Stimulated activated CD4-positive, alpha-beta T cell treated with anti-CD3 and anti-CD28 coated beads, Interleukin-4, amount 100 ng/mL, for 24 hours (primary cell): ENCODE measurements at regions not wholly inside any gene's neighbourhood (a gene's known extent, or its start where the extent isn't known, plus 50 kb on each side); places are given as distances from the start of the nearest gene placed in this dataset.
"Not testable (repeated sequence)": the region's sequence is repeated elsewhere in the genome, so short reads cannot be mapped to it uniquely, and the experiment has no call there.

Experiments used
- DNase-seq: peaks from one replicate; pipeline ENCODE4 v3.0.0-alpha.2; 2020

DNA sequence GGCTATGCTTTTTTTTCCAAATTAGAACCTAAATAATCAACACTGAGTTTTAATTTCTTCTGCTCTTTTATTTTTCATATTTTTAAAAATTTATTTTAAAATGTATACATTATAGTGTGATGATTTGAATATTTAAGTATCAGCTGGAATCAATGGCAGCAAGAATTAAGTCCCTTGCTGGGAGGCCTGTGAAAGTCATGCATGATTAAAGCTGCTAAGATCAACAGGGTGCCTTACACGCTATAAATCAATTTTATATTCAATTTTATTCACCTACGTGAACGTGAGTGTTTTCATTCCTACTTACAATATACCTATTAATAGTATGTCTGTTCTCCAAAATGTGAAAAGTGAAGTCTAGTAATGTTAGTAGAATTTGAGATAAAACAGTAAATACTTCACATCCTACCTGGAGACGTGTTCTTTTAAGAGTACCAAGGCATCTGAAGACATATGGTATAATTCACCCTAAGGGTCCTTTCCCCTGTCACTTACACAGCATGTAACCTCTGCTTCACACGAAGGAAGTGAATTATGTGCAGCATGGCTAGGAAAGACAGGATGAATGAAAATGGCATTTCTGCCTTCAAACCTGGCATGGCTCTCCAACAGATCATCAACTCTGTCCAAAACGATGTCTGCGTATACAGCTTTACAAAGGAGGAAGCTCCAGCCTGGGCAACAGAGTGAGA, 640.4 kb upstream of the ROBO1 start:
- no peak for DNase-seq

DNA sequence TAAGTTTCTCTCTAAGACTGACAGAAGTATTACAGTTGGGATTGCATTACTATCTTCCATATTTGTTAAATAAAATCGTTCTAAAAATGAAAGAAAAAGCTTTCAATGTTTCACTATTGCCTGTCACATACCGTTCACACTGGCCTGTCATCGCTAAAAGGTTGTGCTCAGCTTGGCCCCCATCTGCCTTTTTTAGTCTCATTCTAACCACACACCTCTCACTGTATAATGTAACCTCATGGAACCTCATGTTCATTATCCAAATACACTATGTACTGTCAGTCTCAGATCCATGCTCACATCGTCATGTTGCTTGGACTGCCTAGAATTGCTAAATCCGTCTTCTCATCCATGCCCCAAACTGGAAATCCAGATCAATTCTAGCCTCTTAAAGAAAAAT, 637.8 kb upstream of the ROBO1 start:
- no peak for DNase-seq

DNA sequence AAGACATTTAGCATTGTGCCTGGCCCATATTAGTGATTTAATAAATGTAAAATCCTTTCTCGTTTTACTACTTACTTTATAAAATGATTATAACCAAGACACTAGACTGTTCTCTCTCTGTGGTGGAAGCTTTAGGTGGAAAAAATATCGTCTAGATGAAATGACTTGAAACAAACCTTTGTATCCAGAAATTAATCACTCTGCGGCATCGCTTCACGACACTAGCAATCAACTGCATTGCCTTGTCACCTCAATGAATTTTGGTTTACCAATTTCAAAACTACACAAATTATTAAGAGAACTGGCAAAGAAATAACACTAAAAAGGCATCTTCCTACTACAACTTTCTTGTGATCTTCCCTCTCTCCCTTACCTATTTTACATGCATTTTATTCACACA, 627.2 kb upstream of the ROBO1 start:
- DNase-seq, result no peak

DNA sequence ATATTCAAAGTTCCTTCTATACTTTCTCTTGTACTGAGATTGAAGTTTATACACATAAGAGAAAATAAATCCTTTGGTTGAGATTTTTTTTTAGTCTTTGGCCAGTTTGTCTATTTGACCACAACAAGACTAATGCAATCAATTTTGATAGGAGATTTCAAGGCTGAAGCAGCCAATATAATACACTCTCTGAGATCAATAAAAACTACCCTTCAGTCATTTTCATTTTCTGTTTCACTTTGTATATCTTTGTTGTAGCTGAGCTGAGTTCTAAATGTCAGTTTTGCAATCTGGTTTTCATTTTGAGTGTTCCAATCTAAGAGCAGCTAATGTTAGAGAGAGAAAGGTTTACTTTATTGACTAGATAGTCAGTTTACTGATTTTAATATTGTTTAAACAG, 623.8 kb upstream of the ROBO1 start:
- no peak for DNase-seq

DNA sequence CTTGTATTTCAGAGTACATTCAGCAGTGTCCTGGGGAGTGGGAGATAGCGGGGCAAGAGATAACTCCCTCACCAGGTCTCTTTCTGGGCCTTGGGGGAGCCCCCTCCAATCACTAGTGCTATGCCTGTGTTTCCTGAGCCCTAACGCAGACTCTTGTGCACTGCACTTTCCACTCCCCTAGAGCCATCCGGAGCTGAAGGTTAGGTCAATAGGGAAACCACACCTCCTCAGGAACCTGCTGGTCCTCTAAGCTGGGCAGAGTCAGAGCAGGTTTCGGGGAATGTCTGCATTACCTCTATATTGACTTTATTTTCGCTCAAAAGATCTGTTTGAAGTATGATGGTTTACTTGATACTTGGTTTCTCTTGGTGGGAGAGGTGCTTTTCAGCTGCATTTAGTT, 617.0 kb upstream of the ROBO1 start:
- no peak for DNase-seq

DNA sequence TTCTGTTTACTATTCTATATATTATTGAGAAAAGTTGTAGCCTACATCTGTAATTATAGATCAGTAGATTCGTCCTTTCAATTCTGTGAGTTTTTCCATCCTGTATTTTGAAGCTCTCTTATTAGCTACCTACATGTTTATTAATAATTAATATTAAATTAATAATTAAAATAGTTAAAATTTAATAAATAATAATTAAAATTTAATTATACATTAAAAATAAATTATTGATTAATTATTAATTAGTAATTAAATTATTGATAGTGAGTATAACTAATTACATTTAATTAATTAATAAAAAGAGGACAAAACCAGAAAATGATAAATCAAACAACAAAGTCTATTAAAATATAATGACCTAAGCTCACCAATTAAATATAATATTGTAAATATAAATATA, 606.6 kb upstream of the ROBO1 start:
- no peak for DNase-seq

DNA sequence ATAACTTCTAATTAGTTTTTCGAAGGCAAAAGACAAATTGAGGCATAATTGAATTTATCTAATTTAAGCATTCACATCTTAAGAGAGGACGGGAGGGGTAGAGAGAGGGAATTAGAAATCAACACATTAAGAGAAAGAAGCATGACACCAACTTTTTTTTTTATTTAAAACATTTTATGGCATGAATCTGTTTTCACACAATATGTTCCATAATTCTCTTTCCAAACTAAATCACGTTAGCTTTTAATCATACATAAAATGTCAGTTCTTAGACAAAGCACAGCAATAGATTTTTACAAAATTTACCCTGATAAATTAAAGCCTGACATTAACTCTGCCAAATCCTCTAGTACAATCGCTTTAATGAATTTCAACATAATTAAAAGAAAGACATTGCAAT, 600.8 kb upstream of the ROBO1 start:
- no peak for DNase-seq

DNA sequence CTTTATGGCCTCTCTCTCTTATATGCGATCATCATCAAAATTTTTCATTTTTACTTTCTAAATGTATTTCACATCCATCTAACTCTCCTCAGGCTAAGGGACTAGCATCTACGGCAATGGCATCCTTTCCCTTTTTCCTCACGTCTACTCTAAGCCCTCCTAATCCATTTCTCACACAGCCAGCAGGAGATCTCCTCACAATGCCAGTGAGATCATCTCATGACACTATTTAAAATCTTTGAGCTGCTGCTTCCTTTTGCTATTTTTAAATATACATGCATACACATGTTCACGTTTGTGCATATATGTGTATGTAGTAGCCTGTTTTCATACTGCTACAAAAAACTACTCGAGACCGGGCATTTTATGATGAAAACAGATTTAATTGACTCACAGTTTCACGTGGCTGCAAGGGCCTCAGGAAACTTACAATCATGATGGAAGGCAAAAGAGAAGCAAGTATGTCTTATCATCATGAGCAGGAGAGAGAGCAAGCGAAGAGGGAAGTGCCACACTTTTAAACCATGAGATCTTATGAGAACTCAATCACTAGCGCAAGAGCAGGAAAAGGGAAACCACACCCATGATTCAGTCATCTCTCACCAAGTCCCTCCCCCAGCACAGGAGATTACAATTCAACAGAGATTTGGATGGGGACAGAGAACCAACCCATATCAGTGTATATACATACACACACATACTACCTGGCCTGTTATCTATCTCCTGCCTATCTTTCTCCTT, 599.2 kb upstream of the ROBO1 start:
- DNase-seq, result no peak

DNA sequence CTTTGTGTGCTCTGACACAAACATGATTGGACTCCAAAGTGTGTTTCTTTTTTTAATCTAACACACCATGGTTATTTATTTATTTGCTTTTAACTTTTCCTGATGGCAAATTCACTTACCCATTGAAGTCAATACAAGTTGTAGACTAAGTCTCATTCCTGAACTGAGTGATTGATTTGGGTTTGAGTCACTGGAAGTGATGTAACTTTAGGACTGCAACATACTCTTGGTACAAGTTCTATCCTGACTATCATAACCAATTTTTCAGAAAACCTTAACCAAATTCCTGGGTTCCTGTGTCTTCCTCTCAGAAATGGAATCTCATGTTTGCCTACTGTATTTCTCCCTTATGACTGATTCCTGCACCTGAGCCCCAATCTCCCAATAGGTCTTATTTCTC, 590.0 kb upstream of the ROBO1 start:
- DNase-seq, result no peak

DNA sequence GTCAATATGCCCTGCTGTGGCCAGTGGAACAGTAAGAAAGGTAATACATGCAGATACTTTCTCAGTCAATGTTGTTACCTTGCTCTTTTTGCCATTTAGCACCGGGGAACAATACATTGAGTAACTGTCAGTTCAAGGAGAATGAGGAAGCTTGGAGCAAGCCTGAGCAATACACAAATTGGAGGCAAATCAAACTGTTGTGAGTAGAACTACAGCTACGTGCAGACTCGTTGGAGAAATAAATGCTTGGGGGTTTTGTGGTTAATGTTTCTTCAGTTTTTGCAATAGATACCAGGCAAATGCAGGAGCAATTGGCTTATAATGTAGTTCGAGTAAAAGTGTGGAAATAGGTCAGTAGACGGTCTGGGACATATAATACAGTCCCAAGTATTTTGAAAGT, 587.3 kb upstream of the ROBO1 start:
- DNase-seq, result no peak

DNA sequence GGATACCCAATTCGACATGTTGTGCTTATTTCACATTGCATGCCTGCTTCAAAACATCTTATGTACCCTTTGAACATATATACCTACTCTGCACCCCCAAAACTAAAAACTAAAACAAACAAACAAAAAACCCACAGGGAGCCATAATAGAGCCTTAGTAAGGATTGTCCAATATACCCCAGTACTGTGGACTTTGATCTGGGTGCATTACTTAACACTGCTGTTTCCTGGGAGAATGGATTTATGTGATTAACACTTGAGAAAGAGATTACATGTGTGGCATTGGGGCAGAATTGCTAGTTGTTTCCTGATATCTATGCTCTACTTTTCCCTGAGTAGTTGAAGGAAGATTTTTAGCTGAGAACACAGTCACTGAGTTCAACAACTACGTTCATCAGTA, 583.4 kb upstream of the ROBO1 start:
- DNase-seq, result no peak

DNA sequence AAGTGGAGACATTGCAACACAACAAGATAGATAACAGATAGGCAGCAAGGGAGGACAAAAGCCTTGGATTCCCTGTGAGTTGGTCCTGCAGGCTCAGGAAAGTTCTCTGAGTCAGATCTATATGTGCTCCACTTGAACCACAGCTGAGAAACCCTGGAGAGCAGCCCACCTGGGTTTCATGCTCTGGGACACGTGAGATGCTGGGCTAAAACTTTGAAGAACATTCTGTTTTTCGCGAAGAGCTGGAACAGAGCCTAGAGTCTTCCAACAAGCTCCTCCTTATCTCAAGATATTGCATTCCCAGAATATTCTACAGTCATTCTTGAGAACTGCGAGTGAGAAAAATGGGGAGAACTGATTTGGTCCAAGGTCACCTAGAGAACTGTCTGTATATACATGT, 583.0 kb upstream of the ROBO1 start:
- DNase-seq, result no peak

DNA sequence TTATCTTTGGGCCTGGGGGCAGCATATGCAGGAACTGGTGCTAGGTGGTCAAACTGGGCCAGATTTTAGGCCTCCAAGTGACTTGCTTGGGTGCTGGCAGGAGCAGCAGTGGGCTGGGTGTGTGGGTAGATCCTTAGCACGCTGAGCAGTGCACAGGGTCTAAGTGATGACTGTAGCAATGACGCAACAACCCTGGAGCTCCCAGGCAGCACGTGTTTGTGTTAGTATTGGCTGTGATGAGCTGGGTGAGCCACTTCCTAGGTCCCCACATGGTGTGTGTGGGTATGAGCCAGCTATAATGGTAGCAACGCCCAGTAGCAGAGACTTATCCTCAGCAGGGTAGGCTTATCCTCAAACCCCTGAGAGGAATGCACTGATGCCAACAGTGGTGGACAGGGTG, 570.6 kb upstream of the ROBO1 start:
- DNase-seq, result no peak

DNA sequence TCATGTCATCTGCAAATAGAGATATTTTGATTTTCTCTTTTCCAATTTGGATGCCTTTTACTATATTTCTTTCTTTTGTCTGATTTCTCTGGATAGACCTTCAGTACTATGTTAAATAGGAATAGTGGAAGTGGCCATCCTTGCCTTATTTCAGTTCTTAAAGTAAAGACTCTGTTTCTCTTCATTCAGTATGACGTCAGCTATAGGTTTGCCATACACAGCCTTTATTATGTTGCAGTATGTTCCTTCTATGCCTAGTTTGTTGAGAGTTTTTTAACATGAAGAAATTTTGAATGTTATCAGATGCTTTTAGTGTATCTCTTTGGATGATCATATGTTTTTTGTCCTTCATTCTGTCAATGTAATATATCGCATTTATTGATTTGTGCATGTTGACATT, 566.7 kb upstream of the ROBO1 start:
- no peak for DNase-seq

DNA sequence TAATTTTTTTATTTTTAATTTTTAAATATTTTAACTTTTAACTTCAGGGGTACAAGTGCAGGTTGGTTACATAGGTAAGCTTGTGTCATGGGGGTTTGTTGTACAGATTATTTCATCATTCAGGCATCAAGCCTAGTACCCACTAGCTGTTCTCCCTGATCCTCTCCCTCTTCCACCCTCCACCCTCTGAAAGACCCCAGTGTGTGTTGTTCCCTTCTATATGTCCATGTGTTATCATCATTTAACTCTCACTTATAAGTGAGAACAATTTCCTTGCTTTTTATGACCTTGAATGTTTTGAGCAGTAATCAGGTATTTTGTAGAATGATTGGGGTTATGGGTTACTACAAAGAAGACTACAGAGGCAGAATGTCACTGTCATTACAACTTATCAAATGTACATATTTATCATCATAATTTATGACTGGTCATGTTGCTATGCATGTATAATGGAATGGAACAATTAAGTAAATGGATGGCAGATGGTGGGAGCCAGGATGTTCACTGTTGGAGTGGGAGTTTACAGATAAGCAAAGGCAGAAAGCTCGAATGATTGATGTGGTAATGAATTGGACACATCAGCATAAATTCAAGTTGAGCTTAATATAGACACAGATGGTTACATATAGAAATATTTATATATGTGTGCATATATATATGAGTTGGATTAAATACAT, 563.8 kb upstream of the ROBO1 start:
- no peak for DNase-seq

DNA sequence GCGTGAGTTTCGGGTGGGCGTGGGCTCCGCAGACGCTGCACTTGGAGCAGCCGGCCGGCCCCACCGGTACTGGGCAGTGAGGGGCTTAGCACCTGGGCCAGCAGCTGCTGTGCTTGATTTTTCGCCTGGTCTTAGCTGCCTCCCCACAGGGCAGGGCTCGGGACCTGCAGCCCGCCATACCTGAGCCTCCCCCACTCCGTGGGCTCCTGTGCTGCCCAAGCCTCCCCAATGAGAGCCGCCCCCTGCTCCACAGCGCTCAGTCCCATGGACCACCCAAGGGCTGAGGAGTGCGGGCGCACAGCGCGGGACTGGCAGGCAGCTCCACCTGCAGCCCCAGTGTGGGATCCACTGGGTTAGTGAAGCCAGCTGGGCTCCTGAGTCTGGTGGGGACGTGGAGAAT, 546.7 kb upstream of the ROBO1 start:
- DNase-seq, result not testable (repeated sequence)

DNA sequence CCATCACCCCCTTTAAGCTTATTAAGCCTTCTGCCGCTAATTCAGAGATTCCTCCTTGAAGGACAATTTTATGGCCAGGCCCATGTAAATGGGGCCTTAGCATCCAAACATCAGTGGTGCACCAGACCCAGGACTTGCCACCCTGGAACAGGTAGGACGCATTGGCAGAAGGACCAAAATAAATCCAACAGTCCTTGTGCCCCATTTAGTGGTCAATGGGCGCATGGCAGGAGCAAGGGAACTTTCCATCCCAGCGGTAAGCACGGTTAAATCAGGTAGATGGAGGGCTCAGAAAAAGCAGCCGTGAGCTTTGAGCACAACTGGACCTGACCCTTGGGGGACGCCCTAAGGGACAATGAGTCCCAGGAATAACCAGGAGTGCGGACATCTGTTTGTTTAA, 540.8 kb upstream of the ROBO1 start:
- DNase-seq, result no peak

DNA sequence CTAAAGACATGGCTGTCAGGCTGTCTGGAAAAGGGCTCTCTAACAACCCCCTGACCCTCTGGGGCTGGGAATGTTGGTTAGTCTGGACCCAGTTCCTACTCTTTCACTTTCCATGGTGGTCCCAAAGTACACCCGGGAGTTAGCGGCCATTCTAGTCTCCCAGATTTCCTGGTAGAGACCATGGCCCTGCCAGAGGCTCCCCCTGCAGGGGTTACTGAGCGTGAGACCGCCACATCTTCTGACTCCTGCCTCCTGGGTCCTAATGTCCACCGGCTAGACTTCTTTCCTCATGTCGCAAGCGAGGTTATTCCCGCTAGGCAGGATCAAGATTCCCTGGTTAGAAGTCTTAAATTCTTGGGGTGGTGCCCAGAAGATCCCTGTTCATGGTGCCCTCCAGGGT, 540.0 kb upstream of the ROBO1 start:
- no peak for DNase-seq

DNA sequence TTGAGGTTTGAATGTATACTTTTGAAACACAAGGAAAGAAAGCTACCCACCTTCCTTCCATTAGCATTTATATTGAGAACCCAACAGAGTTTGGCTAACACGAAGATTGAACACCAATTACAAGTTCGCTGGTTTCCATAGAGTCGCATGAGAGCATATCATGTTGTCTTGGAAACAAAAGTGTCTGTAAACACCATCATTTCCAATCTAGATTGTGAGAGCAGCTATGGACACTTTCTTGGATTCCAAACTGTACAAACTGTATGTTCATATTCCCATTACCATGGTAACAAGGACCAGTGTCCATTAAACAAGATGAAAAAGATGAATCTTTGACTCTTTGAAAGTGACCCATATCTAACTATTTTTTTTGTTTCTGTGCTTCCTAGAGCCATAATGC, 529.9 kb upstream of the ROBO1 start:
- no peak for DNase-seq

DNA sequence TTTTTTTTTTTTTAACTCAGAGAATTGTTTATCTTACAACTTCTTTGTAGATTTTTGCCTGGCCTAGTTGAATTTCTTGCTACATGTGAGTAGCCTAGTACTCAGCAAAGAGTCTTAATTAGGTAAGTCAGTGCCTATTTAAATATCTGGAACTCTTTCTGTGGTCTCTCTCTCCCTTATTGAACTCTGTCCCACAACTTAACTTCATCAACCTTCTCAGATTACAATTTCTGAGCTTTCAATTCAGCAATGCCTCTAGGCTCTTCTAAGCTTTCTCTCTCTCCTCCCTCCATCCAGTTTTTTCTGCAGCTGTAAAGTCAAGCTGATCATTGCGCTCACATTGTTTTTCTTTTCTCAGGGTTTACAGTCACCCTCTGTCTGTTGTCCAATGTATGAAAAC, 517.6 kb upstream of the ROBO1 start:
- DNase-seq, result no peak

DNA sequence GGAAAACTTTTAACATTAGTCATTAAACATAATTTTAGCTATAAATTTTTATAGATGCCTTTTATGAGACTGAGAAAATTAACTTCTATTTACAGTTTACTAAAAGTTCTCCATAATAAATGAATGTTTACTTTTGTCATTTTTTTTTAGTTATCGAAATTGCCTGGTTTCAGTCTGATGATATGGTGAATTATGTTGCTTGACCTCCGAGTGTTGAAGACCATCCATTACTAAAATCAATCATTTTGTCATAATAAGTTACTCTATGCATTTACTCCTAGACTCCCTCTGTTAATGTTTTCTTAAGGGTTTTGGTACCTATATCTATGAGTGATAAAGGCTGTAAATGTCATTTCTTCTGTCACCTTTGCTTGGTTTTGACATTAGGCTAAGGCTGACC, 516.0 kb upstream of the ROBO1 start:
- no peak for DNase-seq

DNA sequence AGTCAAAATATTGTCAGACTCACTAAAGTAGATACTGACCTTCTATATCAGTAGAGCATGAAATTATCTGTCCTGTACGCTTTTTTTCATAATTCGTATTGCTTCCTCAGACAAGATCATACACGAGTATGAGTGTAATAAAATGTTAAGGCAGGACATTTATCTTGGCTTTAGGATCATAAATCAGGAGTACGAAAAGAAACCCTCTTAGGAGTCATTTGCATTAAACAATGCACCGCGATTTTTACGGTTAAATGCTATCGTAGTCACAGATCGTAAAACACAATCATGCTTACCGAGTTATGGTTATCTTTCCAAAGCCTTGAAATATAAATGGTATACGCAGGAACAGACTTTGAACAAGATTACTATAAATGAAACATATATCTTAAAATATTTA, 510.3 kb upstream of the ROBO1 start:
- no peak for DNase-seq

DNA sequence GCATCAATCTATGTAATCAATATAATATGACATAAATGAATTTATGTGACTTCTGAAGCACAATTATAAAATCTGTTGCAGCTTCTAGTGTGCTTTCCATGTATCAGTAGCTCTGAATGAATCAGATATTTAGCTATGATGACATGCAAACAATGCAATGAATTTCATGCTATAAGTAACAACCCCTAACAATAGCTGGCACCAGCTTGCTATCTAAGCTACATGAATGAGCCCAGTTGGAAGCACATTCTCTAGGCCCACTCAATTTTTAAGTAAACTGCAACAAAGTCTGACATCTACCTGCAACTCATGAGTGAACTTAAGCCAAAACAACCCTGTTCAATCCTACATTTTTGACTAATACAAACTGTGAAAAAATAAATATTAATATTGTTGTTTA, 507.3 kb upstream of the ROBO1 start:
- DNase-seq, result no peak

DNA sequence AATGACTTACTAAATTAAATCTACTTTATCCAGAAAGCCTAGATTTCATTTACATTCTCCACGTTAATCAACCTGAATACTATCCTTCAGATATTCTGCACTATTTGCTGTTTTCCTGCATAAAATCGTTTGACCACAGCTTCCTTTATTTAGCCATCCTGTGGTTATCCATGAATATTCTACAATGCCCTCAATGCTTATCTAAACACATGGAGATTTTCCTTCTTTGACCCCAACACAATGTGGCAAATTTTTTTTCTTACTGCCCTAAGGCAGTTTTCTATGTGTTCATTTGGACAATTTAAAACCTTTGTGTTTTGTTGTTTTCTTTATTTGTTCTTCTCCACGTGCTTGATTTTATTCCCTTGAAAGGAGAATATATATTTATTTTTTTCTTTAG, 495.5 kb upstream of the ROBO1 start:
- no peak for DNase-seq

DNA sequence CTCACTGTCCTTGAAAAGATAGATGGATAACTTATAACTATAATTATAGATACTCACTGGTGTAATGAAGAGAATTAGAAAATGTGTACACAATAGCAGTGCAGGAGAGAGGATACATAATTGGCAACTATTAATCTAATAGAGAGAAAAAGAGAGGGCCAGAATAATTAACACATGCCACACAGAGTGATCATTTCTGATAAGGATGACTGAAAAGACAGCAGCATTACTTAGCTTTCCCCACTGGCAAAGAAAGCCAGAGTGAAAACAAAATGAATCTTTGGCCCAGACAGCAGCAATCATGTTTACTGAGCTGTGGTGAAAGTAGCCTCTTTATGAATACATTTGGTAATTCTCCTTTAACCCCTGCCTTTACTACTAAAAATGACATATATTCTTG, 493.3 kb upstream of the ROBO1 start:
- no peak for DNase-seq
